C4-2B (cell line): ENCODE measurements at regions not wholly inside any gene's neighbourhood (a gene's known extent, or its start where the extent isn't known, plus 50 kb on each side); places are given as distances from the start of the nearest gene placed in this dataset.
"Not testable (repeated sequence)": the region's sequence is repeated elsewhere in the genome, so short reads cannot be mapped to it uniquely, and the experiment has no call there.

Experiments
- H3K27ac ChIP-seq: fragments of 450-650 bp; 2 replicates; pipeline ENCODE4 v1.5.1; 2017
- CTCF ChIP-seq: fragments of 450-650 bp; conservative IDR thresholded peaks from 2 replicates; pipeline ENCODE4 v1.5.1; 2017; ENCODE audit warnings: mild to moderate bottlenecking
- ZFX ChIP-seq: fragments of 450-650 bp; IDR thresholded peaks from 2 replicates; pipeline ENCODE4 v1.6.1; 2017

DNA sequence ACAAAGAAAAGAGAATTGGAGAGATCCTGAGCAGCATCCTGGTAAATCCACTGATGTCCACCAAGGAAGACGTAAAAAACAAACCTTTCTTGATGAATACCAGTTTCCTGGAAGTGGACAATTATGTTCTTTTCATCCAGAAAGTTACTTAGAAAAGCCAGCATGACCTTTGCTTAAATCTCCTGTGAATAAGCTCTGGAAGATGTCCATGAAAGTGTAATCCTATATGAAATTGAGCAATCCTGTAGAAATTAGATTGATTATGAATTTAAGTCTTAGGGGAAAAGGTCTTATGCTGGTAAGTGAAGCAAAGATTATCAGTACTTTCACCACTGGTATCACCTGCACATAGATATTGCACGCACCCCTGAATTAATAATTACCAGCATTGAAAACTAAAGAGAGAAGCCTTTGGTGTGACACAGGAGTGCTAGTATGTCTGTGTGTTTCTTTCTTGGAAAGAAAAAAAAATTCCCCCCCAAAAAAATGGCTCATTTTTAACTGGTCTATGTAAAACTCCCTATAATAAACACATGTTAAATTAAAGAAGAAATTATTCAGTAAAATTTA, 164.5 kb upstream of the LHX8 start:
- H3K27ac ChIP-seq, result no peak overlapping the region
- TF ChIP-seq CTCF, result no peak
- no peak for TF ChIP-seq ZFX

DNA sequence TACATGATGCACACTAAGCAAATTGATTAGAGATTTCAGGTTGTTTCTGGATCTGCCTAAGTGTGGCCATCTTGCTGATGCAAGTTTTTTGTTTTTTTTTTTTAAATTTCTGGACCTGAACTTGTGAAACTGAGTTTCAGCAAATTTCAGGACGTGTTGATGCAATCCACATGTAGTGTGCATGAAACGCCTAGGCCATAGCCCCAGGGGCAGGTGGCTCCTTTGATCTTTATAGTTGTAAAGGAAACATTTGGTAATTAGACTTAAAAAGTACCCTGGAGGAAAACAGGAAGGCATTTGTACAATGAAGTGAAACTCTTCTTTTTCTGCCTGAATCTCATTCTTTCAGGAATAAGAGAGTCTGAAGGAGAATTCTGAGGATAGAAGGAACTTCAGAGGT, 162.2 kb upstream of the LHX8 start:
- no peak for TF ChIP-seq ZFX
- no peak for TF ChIP-seq CTCF
- no peak overlapping the region for H3K27ac ChIP-seq

GRCh38 chr1:74976491-74976890, 157.7 kb upstream of the LHX8 start:
- H3K27ac ChIP-seq, result no peak overlapping the region

GRCh38 chr1:74992448-74992847, 141.7 kb upstream of the LHX8 start:
- not testable (repeated sequence) for H3K27ac ChIP-seq

More at GRCh38 chr1:74976491-74976890, 157.7 kb upstream of the LHX8 start:
- no peak for TF ChIP-seq ZFX
- TF ChIP-seq CTCF, result no peak

DNA sequence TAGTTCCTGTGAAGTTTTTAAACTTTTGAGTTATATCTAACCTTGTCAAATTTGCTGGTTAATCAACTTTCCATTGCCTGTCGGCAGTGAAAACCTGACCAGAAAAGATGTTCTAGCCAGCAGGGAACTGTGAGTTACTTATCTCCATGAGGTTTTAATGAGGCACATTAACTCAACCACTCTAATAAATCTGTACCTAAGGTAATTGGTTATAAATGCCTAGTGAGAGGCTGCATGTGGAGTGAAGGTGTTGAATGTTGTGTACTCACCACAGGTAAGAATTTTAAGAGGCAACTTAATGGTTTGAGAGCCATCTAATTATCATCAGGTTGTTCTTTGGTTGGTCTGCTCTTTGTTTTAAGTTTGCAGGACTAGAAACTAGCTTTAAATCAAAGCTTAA, 138.4 kb upstream of the LHX8 start:
- TF ChIP-seq CTCF (no peak), ZFX (no peak)
- no peak overlapping the region for H3K27ac ChIP-seq

DNA sequence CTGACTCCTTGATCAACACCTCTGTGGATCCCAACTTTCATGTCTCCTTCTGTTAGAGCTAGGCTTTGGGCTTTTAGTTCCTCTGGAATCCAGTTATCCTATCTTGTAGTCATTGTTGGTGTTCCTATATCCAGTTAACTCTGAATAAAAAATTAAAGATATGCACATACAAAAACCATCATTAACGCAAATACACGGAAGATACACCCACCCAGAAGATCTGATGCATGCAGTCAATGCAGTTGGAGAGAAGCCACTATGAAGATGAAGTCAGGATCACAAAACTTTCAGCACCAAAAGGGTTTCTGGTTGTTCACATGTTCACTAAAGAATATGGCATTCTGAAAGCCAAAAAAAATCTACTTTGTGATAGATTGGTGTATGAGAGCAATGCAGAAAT, 123.6 kb upstream of the LHX8 start:
- no peak overlapping the region for H3K27ac ChIP-seq
- no peak for TF ChIP-seq CTCF
- TF ChIP-seq ZFX, result no peak

- H3K27ac ChIP-seq, result no peak overlapping the region
- TF ChIP-seq CTCF (no peak), ZFX (no peak)
These were observed 119.9 kb upstream of the LHX8 start for GRCh38 chr1:75014250-75014649.

- TF ChIP-seq CTCF, result no peak
- TF ChIP-seq ZFX, result no peak
- no peak overlapping the region for H3K27ac ChIP-seq
These were observed 111.2 kb upstream of the LHX8 start for GRCh38 chr1:75023005-75023404.
